NB4 (cell line): ENCODE measurements at regions not wholly inside any gene's neighbourhood (a gene's known extent, or its start where the extent isn't known, plus 50 kb on each side); places are given as distances from the start of the nearest gene placed in this dataset.

Source experiments
- DNase-seq: peaks from one replicate; pipeline ENCODE4 v3.0.0; 2010; ENCODE audit warnings: low read depth
- H3K4me3 ChIP-seq: one replicate; pipeline ENCODE4 v1.5.1; 2011; ENCODE audit warnings: mild to moderate bottlenecking, low read depth, low read length, moderate library complexity
- MYC ChIP-seq: IDR thresholded peaks from 2 replicates; pipeline ENCODE4 v1.6.1; 2011; ENCODE audit warnings: low read depth, low read length
- POLR2A ChIP-seq: IDR thresholded peaks from 2 replicates; pipeline ENCODE4 v1.6.1; 2011; ENCODE audit warnings: mild to moderate bottlenecking; ENCODE audit not compliant: insufficient read length; ENCODE audit errors: extremely low read depth
- TF ChIP-seq, protein P1 (sequence below): IDR thresholded peaks from one replicate; pipeline ENCODE4 v1.5.1; 2012; ENCODE audit warnings: low read depth, low read length
- TF ChIP-seq, protein P2 (sequence below): IDR thresholded peaks from 2 replicates; pipeline ENCODE4 v1.6.1; 2011; ENCODE audit warnings: low read depth, low read length

DNA sequence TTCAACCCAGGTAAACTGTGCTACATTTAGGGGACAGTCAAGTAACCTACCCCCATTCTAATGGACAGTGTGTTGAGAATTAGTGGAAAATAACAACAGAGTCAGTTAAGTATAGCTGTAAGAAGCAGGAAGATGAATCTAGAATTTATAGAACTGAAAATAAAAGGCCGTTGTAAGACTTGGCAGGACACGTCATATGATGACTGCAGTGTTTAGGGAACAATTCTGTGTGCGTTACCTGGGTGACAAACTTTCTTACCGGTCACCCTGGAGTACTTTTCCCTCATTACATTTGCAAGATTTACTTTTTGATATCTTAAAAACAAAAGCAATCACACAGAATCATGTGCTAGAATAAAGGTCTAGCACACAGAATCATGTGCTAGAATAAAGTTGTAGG is 536.3 kb upstream of the ZNF717 start:
- H3K4me3 ChIP-seq: no peak overlapping the region
- no peak for DNase-seq
- TF ChIP-seq, protein P1, sequence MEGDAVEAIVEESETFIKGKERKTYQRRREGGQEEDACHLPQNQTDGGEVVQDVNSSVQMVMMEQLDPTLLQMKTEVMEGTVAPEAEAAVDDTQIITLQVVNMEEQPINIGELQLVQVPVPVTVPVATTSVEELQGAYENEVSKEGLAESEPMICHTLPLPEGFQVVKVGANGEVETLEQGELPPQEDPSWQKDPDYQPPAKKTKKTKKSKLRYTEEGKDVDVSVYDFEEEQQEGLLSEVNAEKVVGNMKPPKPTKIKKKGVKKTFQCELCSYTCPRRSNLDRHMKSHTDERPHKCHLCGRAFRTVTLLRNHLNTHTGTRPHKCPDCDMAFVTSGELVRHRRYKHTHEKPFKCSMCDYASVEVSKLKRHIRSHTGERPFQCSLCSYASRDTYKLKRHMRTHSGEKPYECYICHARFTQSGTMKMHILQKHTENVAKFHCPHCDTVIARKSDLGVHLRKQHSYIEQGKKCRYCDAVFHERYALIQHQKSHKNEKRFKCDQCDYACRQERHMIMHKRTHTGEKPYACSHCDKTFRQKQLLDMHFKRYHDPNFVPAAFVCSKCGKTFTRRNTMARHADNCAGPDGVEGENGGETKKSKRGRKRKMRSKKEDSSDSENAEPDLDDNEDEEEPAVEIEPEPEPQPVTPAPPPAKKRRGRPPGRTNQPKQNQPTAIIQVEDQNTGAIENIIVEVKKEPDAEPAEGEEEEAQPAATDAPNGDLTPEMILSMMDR: no peak
- TF ChIP-seq POLR2A (no peak), MYC (no peak)
- TF ChIP-seq, protein P2, sequence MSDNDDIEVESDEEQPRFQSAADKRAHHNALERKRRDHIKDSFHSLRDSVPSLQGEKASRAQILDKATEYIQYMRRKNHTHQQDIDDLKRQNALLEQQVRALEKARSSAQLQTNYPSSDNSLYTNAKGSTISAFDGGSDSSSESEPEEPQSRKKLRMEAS: no peak

DNA sequence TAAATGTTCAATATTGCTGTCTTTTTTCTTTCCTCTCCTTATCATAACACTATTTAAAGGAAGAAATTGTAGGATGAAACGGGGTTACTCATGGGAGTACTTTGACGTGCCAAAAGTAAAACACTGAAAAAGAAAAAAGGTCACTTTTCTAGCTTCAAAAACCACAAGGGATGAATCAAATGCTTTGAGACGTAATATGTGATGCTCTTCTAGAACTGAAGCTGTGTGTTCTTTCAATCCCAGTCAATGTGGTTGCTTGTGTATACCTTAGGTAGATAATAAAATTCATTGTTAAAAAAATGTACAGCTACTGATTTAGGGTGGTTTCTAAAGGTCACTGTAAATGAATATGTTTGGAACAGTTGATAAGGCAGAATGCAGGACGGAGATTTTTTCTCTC is 538.8 kb upstream of the ZNF717 start:
- no peak overlapping the region for H3K4me3 ChIP-seq
- TF ChIP-seq POLR2A (no peak), MYC (no peak)
- TF ChIP-seq, protein P2: no peak
- TF ChIP-seq, protein P1: no peak
- no peak for DNase-seq

DNA sequence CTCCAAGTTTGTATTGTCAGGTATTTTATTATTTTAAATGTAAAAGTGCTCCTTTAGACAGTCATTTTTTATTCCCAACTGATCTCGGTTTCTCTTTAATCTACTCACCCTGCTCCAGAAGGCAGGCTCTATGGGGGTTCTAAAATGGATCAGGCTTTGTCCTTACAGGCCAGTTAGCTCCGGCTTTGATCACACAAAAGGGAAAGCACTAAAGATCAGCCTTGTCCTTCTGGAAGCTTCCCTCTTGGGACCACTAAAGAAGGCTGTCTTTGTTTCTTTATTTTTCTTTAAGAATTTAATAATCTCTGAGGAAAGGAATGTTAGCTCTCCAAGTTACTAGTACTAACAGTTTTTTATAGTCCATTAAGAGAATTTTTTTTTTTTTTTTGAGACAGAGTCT is 560.5 kb upstream of the ZNF717 start:
- DNase-seq: no peak
- no peak overlapping the region for H3K4me3 ChIP-seq
- no peak for TF ChIP-seq POLR2A
- TF ChIP-seq, protein P2: no peak
- TF ChIP-seq MYC: no peak
- TF ChIP-seq, protein P1: no peak

DNA sequence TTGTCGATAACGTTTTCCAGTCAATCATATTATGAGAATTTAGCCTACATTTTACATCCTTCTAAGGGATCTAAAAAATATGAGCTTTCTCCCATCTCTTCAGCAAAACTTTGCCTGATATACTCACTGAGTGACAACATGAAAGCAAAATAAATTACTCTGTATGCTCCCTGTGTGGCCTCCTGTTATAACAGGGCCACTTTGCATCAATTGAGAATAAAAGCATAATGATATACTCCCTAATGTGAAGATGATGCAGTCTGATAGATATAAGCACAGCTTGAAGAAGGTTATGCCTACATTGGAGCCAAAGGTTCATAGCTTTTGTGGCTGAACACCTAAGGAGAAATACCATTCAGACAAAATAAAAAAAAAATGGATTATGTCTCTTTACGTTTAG is 561.3 kb upstream of the ZNF717 start:
- no peak overlapping the region for H3K4me3 ChIP-seq
- DNase-seq: no peak
- TF ChIP-seq POLR2A (no peak), MYC (no peak)
- TF ChIP-seq, protein P1: no peak
- TF ChIP-seq, protein P2: no peak

DNA sequence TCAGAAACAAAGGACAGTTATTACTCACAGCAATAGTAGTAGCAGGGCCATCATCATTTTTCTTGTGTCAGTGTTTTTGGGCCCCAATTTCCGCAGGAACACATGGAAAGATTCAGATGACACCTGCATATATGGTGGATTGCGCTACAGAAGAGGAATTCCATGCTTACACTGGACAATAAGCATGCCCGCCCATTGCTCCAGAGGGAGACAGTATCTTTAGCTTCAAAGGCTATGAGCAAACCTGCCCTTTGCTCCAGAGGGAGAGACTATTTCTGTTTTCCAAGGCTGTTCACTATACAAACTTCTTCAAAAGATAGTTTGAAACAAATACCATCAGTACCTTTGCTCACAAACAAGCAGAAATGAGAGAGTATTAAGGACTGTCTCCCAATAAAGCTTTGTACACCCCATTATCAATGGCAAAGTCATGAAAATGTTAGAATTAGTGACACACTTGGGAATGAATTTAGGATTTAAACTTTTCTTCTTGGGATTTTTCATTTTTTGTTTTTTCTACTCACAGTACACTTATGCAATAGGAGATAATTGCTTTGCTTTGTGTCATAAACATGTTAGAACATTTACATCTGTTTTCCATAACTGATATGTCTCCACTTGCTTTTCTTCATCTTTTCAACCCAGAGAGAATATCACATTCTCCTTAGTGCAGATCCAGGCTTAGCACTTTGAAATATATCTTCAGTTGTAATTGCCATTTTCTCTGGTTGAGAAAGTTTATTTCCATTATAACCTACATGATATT is 564.5 kb upstream of the ZNF717 start:
- TF ChIP-seq, protein P2: no peak
- TF ChIP-seq MYC (no peak), POLR2A (no peak)
- TF ChIP-seq, protein P1: no peak
- H3K4me3 ChIP-seq: no peak overlapping the region
- DNase-seq: no peak
